SK-N-SH (cell line): ENCODE measurements at regions not wholly inside any gene's neighbourhood (a gene's known extent, or its start where the extent isn't known, plus 50 kb on each side); places are given as distances from the start of the nearest gene placed in this dataset.

ENCODE experiments used
- EP300 ChIP-seq, 2 experiments: IDR thresholded peaks; 2 replicates each; pipeline versions ENCODE4 v1.4.0 to v1.6.1; 2012; ENCODE audit warnings: borderline replicate concordance in 1 of 2, low read depth in 1 of 2, low read length in 1 of 2
- FOSL2 ChIP-seq: IDR thresholded peaks from 2 replicates; pipeline ENCODE4 v1.4.0; 2012; ENCODE audit warnings: low read depth, mild to moderate bottlenecking, moderate library complexity, borderline replicate concordance
- FOXJ3 ChIP-seq: sonication (generic); formaldehyde crosslinking; IDR thresholded peaks from 2 replicates; pipeline ENCODE4 v1.5.1; 2020; ENCODE audit warnings: mild to moderate bottlenecking, missing genetic modification reagents
- GATA2 ChIP-seq: sonication (generic); formaldehyde crosslinking; IDR thresholded peaks from 2 replicates; pipeline ENCODE4 v1.5.0; 2020; ENCODE audit warnings: mild to moderate bottlenecking, missing genetic modification reagents
- MXI1 ChIP-seq: IDR thresholded peaks from 2 replicates; pipeline ENCODE4 v1.6.1; 2012; ENCODE audit warnings: mild to moderate bottlenecking, low read depth, low read length, improper control_type of control experiment
- NFIC ChIP-seq: IDR thresholded peaks from 2 replicates; pipeline ENCODE4 v1.4.0; 2012; ENCODE audit warnings: borderline replicate concordance
- RAD21 ChIP-seq: IDR thresholded peaks from 2 replicates; pipeline ENCODE4 v1.6.1; 2012; ENCODE audit warnings: mild to moderate bottlenecking, low read length
- RCOR1 ChIP-seq: fragments of 150-350 bp; IDR thresholded peaks from 2 replicates; pipeline ENCODE4 v1.6.1; 2017; ENCODE audit warnings: antibody characterized with exemption, low read length
- RFX5 ChIP-seq: IDR thresholded peaks from 2 replicates; pipeline ENCODE4 v1.6.1; 2012; ENCODE audit warnings: mild to moderate bottlenecking, improper control_type of control experiment, low read length
- SIN3A ChIP-seq: IDR thresholded peaks from 2 replicates; pipeline ENCODE4 v1.6.1; 2012; ENCODE audit warnings: low read depth, mild to moderate bottlenecking, low read length, moderate library complexity, borderline replicate concordance
- TAF1 ChIP-seq: IDR thresholded peaks from 2 replicates; pipeline ENCODE4 v1.6.1; 2012; ENCODE audit warnings: low read depth, mild to moderate bottlenecking, low read length, moderate library complexity, borderline replicate concordance
- USF1 ChIP-seq: IDR thresholded peaks from 2 replicates; pipeline ENCODE4 v1.4.0; 2012; ENCODE audit warnings: low read depth, borderline replicate concordance
- TF ChIP-seq, protein P1 (sequence below): IDR thresholded peaks from 2 replicates; pipeline ENCODE4 v1.4.0; 2012; ENCODE audit warnings: low read depth
- TF ChIP-seq, protein P2 (sequence below): fragments of 200-600 bp; sonication (generic); IDR thresholded peaks from 2 replicates; pipeline ENCODE4 v1.6.1; 2017; ENCODE audit warnings: antibody characterized with exemption, mild to moderate bottlenecking, moderate library complexity

- TF ChIP-seq SIN3A (no peak), FOSL2 (no peak), MXI1 (no peak), RCOR1 (no peak), NFIC (no peak), GATA2 (no peak), FOXJ3 (CRISPR knock-in tag) (no peak), USF1 (no peak), RAD21 (no peak), EP300 (IDR thresholded peaks at IDR 0.05; ENCODE audit: borderline replicate concordance in 1 of 2, low read depth in 1 of 2, low read length in 1 of 2) (no peak), RFX5 (no peak), TAF1 (no peak)
- TF ChIP-seq, protein P1, sequence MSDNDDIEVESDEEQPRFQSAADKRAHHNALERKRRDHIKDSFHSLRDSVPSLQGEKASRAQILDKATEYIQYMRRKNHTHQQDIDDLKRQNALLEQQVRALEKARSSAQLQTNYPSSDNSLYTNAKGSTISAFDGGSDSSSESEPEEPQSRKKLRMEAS, result no peak
- TF ChIP-seq, protein P2, sequence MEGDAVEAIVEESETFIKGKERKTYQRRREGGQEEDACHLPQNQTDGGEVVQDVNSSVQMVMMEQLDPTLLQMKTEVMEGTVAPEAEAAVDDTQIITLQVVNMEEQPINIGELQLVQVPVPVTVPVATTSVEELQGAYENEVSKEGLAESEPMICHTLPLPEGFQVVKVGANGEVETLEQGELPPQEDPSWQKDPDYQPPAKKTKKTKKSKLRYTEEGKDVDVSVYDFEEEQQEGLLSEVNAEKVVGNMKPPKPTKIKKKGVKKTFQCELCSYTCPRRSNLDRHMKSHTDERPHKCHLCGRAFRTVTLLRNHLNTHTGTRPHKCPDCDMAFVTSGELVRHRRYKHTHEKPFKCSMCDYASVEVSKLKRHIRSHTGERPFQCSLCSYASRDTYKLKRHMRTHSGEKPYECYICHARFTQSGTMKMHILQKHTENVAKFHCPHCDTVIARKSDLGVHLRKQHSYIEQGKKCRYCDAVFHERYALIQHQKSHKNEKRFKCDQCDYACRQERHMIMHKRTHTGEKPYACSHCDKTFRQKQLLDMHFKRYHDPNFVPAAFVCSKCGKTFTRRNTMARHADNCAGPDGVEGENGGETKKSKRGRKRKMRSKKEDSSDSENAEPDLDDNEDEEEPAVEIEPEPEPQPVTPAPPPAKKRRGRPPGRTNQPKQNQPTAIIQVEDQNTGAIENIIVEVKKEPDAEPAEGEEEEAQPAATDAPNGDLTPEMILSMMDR, result no peak
These were observed 248.3 kb downstream of the CGGBP1 start for GRCh38 chr3:87810452-87811016.
